ENCODE measurements at regions not wholly inside any gene's neighbourhood (a gene's known extent, or its start where the extent isn't known, plus 50 kb on each side); places are given as distances from the start of the nearest gene placed in this dataset.
A peak's percentile ranks its signal among the peaks of the same experiment; 100 is the strongest.
"Not testable (repeated sequence)": the region's sequence is repeated elsewhere in the genome, so short reads cannot be mapped to it uniquely, and the experiment has no call there.

DNA sequence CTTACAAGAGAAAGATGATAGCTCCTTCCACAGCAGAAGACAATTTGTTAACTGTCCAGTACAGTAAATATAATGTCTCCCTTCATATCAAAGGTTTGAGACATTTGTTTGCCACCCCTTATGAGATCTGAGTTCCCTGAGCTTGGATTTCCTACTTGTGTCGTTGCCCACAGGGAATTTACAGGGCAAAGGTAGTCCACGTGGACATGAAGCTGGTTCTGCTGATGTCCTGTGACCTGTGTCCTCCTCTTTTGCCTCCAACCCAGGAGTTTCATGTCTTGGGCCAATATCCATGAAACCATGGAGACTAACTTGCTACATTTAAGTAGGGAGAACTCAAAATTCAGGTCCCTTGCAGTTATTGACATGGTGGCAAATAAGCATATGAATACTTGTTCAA is 172.2 kb upstream of the KCTD7 start:
- DNase-seq (ENCODE audit: low read depth in 2 of 3, low spot score in 2 of 3) = not testable (repeated sequence)

- peak in 1 of 3 donors; percentile 41 for DNase-seq (ENCODE audit: low read depth in 2 of 3, low spot score in 2 of 3)
Observed at GRCh38 chr7:66458991-66459390, 169.7 kb upstream of the KCTD7 start.

GRCh38 chr7:66459783-66460413 is 168.8 kb upstream of the KCTD7 start:
- DNase-seq (ENCODE audit: low read depth in 2 of 3, low spot score in 2 of 3) = peak in 2 of 3 donors; percentile 11 to 29

DNA sequence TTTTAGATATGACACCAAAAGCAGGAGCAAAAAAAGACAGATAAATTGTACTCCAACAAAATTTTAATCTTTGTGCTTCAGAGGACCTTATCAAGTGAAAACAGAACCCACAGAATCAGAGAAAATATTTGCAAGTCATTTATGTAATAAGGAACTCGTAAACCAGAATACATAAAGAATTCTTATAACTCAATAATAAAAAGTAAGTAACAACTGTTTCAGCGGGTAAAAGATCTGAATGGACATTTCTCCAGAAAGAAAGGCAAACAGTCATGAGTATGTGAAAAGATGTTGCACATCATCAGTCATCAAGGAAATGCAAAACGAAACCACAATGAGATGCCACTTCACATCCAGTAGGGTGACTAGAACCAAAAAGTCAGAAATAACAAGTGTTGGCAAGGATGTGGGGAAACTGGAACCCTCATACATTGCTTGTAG is 167.7 kb upstream of the KCTD7 start:
- DNase-seq (ENCODE audit: low read depth in 2 of 3, low spot score in 2 of 3) = peak in 2 of 3 donors; percentile 41 to 77

DNA sequence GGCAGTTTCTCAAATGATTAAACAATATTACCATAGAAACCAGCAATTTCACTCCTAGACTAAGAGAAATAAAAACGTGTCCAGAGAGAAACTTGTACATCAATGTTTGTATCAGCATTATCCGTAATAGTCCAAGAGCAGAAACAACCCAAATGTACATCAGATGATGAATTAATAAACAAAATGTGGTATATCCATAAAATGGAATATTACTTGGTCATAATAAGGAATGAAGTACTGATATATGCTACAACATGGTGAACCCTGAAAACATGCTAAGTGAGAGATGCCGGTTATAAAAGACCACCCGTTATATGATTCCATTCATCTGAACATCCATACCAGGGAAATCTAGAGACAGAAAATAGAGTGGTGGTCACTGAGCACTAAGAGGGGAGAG is 167.3 kb upstream of the KCTD7 start:
- DNase-seq (ENCODE audit: low read depth in 2 of 3, low spot score in 2 of 3) = not testable (repeated sequence)

GRCh38 chr7:66462831-66463230 is 165.8 kb upstream of the KCTD7 start:
- not testable (repeated sequence) for DNase-seq (ENCODE audit: low read depth in 2 of 3, low spot score in 2 of 3)

DNA sequence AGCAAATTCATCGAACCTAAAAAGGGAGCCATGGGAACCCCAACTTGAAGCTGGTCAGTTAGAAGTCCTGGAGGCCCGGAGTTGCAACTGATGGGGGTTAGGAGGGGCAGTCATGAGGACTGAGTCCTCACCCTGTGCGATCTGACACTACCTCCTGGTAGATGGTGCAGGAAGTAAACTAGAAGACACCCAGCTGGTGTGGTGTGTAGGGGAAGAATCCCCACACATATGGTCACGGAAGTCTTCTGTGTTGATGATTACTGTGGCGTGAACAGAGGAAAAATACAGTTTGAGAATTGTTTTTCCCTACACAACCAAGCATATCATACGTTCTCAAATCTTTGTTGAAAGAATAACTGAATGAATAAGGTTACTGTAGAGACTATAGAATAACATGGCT is 164.6 kb upstream of the KCTD7 start:
- no peak for DNase-seq (ENCODE audit: low read depth in 2 of 3, low spot score in 2 of 3)

DNA sequence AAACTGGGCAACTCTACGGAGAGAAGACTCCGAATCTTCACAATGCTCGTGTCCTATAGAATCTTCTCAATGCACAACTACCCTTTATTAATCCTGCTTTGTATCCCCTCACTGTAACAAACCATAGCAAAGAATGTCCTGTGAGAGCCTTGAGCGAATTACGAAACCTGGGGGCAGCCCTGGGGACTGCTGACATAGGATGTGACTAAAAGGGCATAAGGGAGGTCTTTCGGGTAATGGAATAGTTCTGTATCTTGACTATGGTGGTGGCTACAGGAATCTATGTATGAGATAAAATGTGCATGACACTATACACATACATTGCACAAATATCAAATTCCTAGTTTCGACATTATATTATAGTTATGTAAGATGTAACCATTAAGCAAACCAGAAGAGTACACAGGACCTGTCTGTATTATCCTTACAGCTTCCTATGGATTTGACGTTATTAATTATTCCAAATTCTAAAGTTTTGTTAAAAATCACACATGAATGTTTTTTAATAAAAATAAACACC is 162.5 kb upstream of the KCTD7 start:
- DNase-seq (ENCODE audit: low read depth in 2 of 3, low spot score in 2 of 3) = no peak

GRCh38 chr7:66467887-66468286 is 160.8 kb upstream of the KCTD7 start:
- DNase-seq (ENCODE audit: low read depth in 2 of 3, low spot score in 2 of 3) = no peak

GRCh38 chr7:66473064-66473463 is 155.6 kb upstream of the KCTD7 start:
- DNase-seq (ENCODE audit: low read depth in 2 of 3, low spot score in 2 of 3) = not testable (repeated sequence)

DNA sequence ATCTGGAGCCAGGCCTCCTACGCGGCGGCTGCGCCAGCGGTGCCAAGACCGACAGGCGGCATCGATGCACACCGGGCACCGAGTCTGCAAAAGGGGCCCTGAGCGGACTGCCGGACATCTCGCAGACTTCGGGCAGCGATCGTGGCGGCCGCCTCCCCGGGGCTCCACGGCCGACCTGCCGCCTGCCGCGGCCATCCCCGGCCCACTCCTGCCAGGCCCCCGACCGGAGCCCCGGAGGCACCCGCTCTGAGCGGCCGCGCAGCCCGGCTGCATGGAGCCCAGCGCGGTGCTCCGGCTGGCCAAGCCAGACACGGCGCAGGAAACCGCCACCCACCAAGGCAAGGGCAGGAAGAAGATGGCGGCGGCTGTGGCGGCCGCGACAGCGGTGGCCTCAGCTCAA is 154.2 kb upstream of the KCTD7 start:
- no peak for DNase-seq (ENCODE audit: low read depth in 2 of 3, low spot score in 2 of 3)

- not testable (repeated sequence) for DNase-seq (ENCODE audit: low read depth in 2 of 3, low spot score in 2 of 3)
Observed at GRCh38 chr7:66476056-66476455, 152.6 kb upstream of the KCTD7 start.

GRCh38 chr7:66477822-66478397 is 150.8 kb upstream of the KCTD7 start:
- not testable (repeated sequence) for DNase-seq (ENCODE audit: low read depth in 2 of 3, low spot score in 2 of 3)

DNA sequence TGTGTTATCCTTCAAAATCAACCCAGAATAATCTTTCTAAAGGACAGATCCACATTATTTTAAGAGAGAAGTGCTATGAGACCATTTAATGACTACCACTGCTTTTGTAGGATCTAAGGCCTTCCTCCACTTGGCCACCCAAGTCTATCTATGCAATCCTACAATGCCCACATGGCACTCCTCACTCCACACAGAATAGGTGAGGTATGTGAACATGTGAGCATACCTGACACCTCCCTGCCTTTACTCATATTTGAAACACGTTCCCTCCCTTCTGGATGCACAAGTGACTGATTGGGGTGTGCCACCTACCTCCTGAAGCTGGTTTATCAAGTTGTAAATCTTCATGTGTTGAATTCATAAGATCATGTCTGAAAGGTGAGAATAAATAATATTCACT is 147.5 kb upstream of the KCTD7 start:
- DNase-seq (ENCODE audit: low read depth in 2 of 3, low spot score in 2 of 3) = not testable (repeated sequence)

- not testable (repeated sequence) for DNase-seq (ENCODE audit: low read depth in 2 of 3, low spot score in 2 of 3)
Observed at GRCh38 chr7:66489065-66489464, 139.6 kb upstream of the KCTD7 start.

GRCh38 chr7:66489741-66490140 is 138.9 kb upstream of the KCTD7 start:
- not testable (repeated sequence) for DNase-seq (ENCODE audit: low read depth in 2 of 3, low spot score in 2 of 3)

GRCh38 chr7:66490979-66491378 is 137.7 kb upstream of the KCTD7 start:
- DNase-seq (ENCODE audit: low read depth in 2 of 3, low spot score in 2 of 3) = not testable (repeated sequence)

DNA sequence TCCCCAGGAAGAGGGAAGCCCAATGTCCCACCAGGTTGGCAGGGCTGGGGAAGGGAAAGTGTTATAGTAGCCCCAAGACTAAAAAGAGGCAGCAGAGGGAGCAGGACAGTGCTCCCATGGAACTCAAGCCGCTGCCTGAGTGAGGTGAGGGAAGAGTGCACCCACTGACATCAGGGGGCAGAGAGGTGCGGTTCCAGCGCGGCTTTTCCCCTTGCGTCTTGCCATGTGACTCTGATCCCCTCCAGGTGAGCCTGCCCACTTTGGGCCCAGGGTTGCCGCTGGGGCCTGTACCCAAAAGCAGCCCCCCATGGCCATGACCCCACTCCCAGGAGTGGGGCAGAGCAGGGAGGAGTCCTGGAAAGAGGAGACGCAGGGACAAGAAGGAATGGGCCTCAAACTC is 136.3 kb upstream of the KCTD7 start:
- DNase-seq (ENCODE audit: low read depth in 2 of 3, low spot score in 2 of 3) = not testable (repeated sequence)

- peak; percentile 97 to 98 (median 97) for DNase-seq (ENCODE audit: low read depth in 2 of 3, low spot score in 2 of 3)
Observed at GRCh38 chr7:66493235-66494205, 135.2 kb upstream of the KCTD7 start.

GRCh38 chr7:66497346-66497745 is 131.3 kb upstream of the KCTD7 start:
- DNase-seq (ENCODE audit: low read depth in 2 of 3, low spot score in 2 of 3) = no peak

DNA sequence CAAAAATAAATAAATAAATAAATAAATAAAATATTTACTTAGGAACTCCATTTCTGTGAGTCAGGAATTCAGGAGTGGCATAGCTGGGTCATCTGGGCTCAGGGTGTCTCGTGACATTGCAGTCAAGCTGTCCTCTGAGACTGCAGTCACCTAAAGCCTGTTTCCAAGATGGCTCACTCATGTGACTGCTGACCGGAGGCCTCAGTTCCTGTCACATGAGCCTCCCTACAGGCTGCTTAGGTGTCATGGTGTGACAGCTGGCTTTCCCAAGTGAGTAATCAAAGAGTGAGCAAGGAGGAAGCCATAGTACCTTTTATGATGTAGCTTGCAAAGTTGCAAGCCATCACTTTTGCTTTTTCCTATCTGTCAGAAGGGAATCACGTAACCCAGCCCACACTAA is 128.6 kb upstream of the KCTD7 start:
- no peak for DNase-seq (ENCODE audit: low read depth in 2 of 3, low spot score in 2 of 3)

All from hematopoietic multipotent progenitor cell (in vitro differentiated cells).